K562 (cell line): ENCODE measurements at regions not wholly inside any gene's neighbourhood (a gene's known extent, or its start where the extent isn't known, plus 50 kb on each side); places are given as distances from the start of the nearest gene placed in this dataset.

Experiments used
- ATAC-seq: fragments of 200-7000 bp; cut with Tn5 transposase; 3 replicates; pipeline ENCODE4 v1.9.1; 2020; ENCODE audit warnings: moderate library complexity
- BruUV-seq: library from RNA; stranded (reverse); fragments of 400-500 nt; replicated peaks from 2 replicates; lab custom pipeline; 2021; lab: Mats Ljungman, UMichigan
- CTCF ChIA-PET: fragments of 300-600 bp; formaldehyde crosslinking; extraction: SDS; loops from one replicate; lab custom pipeline; 2021; ENCODE audit warnings: low intra/inter-chr PET ratio; lab: Yijun Ruan, JAX
- POLR2A ChIA-PET: fragments of 300-600, 350-650 bp; sonication (Branson Sonifier 250); formaldehyde crosslinking; extraction: SDS; loops from one replicate; lab custom pipeline; 2021; ENCODE audit warnings: antibody characterized with exemption, inconsistent platforms; lab: Yijun Ruan, JAX
- DNase-seq, 4 experiments: peaks; one replicate each; pipeline versions ENCODE4 v3.0.0 to v3.0.0-alpha.2; 2011 to 2018; ENCODE audit warnings: low spot score in 3 of 4, mixed read lengths in 3 of 4; ENCODE audit errors: extremely low read depth in 1 of 4
- FAIRE-seq: peaks from 2 replicates; lab custom pipeline; 2011; peaks lifted over from hg19 to GRCh38; lab: Jason Lieb, UNC
- H2AFZ ChIP-seq: 2 replicates; pipeline ENCODE4 v1.6.0; 2011; ENCODE audit warnings: low read depth, low read length, control low read depth, inconsistent platforms
- H3K27ac ChIP-seq: fragments of 200-600 bp; 3 replicates; pipeline ENCODE4 v1.8.0; 2011; ENCODE audit warnings: low read depth, mild to moderate bottlenecking, control low read depth, inconsistent platforms, low read length, moderate library complexity, mixed read lengths; ENCODE audit errors: extremely low read depth
- H3K27me3 ChIP-seq, 2 experiments: fragments of 300-600 bp in 1 of 2; 2 replicates in 1 of 2; 3 replicates in 1 of 2; pipeline versions ENCODE4 v1.6.0 to v1.8.0; 2011; ENCODE audit warnings: inconsistent platforms in 2 of 2, low read length in 2 of 2, mild to moderate bottlenecking in 1 of 2, mixed read lengths in 1 of 2, moderate library complexity in 1 of 2; ENCODE audit not compliant: control insufficient read depth in 2 of 2, insufficient read depth in 2 of 2
- H3K36me3 ChIP-seq: fragments of 300-600 bp; 3 replicates; pipeline ENCODE4 v1.8.0; 2011; ENCODE audit warnings: mild to moderate bottlenecking, low read length, inconsistent platforms; ENCODE audit not compliant: control insufficient read depth, insufficient read depth
- H3K4me1 ChIP-seq, 2 experiments: fragments of 200-600 bp in 1 of 2; replicated peaks in 1 of 2; 2 replicates in 1 of 2; 3 replicates in 1 of 2; pipeline versions ENCODE4 v1.5.1 to v1.8.0; 2011; ENCODE audit warnings: inconsistent platforms in 2 of 2, low read length in 2 of 2, mild to moderate bottlenecking in 1 of 2, mixed read lengths in 1 of 2, moderate library complexity in 1 of 2; ENCODE audit not compliant: control insufficient read depth in 2 of 2, insufficient read depth in 2 of 2
- H3K4me2 ChIP-seq: 2 replicates; pipeline ENCODE4 v1.6.1; 2011; ENCODE audit warnings: low read length, control low read depth, inconsistent platforms, mixed read lengths; ENCODE audit not compliant: insufficient read depth
- H3K4me3 ChIP-seq: fragments of 200-600 bp; sonication (generic), shearing (Covaris generic); 2 replicates; pipeline ENCODE4 v1.5.1; 2016; ENCODE audit warnings: control low read depth, inconsistent platforms
- H3K79me2 ChIP-seq: fragments of 200-600 bp; 3 replicates; pipeline ENCODE4 v1.8.0; 2011; ENCODE audit warnings: low read length, inconsistent platforms; ENCODE audit not compliant: control insufficient read depth, insufficient read depth
- H3K9ac ChIP-seq, 2 experiments: 2 replicates each; pipeline versions ENCODE4 v1.6.0 to v1.6.1; 2011; ENCODE audit warnings: low read depth in 2 of 2, low read length in 2 of 2, control low read depth in 1 of 2, inconsistent platforms in 1 of 2, mild to moderate bottlenecking in 1 of 2, mixed read lengths in 1 of 2; ENCODE audit not compliant: insufficient read depth in 1 of 2
- H3K9me1 ChIP-seq: one replicate; pipeline ENCODE4 v1.6.0; 2011; ENCODE audit warnings: inconsistent platforms, mild to moderate bottlenecking, low read length, moderate library complexity; ENCODE audit not compliant: control insufficient read depth, insufficient read depth
- H3K9me3 ChIP-seq: replicated peaks from 2 replicates; pipeline ENCODE4 v1.5.1; 2011; ENCODE audit warnings: low read depth, low read length, inconsistent platforms; ENCODE audit not compliant: control insufficient read depth, insufficient read depth
- H4K20me1 ChIP-seq: replicated peaks from 2 replicates; pipeline ENCODE4 v1.6.1; 2011; ENCODE audit warnings: low read length, inconsistent platforms, mixed read lengths; ENCODE audit not compliant: control insufficient read depth, insufficient read depth
- CEBPB ChIP-seq: fragments of 450-650 bp; IDR thresholded peaks from 2 replicates; pipeline ENCODE4 v1.6.1; 2016; ENCODE audit warnings: missing genetic modification characterization, missing compliant biosample characterization
- CHAMP1 ChIP-seq: fragments of 450-650 bp; IDR thresholded peaks from 2 replicates; pipeline ENCODE4 v1.6.1; 2016; ENCODE audit warnings: mild to moderate bottlenecking
- CTBP1 ChIP-seq: fragments of 450-650 bp; IDR thresholded peaks from 2 replicates; pipeline ENCODE4 v1.6.1; 2016; ENCODE audit warnings: borderline replicate concordance
- ELF4 ChIP-seq: fragments of 450-650 bp; formaldehyde crosslinking; IDR thresholded peaks from 2 replicates; pipeline ENCODE4 v1.4.0; 2022; ENCODE audit warnings: missing genetic modification characterization
- FUS ChIP-seq: fragments of 200-400 bp; formaldehyde crosslinking; optimal IDR thresholded peaks from 2 replicates; pipeline ENCODE3; 2017; ENCODE audit warnings: low read depth, low read length
- NCOA1 ChIP-seq: fragments of 450-650 bp; IDR thresholded peaks from 2 replicates; pipeline ENCODE4 v1.6.1; 2016; ENCODE audit warnings: low read depth
- PKNOX1 ChIP-seq: fragments of 450-650 bp; IDR thresholded peaks from 2 replicates; pipeline ENCODE4 v1.6.1; 2016
- SAP30 ChIP-seq: fragments of 200-600 bp; sonication (generic); IDR thresholded peaks from 2 replicates; pipeline ENCODE4 v1.6.1; 2012; ENCODE audit warnings: borderline replicate concordance, low read depth, mild to moderate bottlenecking, moderate library complexity, low read length, control low read depth, inconsistent platforms; ENCODE audit not compliant: insufficient read depth, poor library complexity, severe bottlenecking
- SFPQ ChIP-seq: fragments of 200-400 bp; formaldehyde crosslinking; IDR thresholded peaks from 2 replicates; pipeline ENCODE4 v1.6.1; 2017; ENCODE audit warnings: mild to moderate bottlenecking, low read depth, low read length, moderate library complexity
- SIN3B ChIP-seq: fragments of 450-650 bp; IDR thresholded peaks from 2 replicates; pipeline ENCODE4 v1.6.1; 2017; ENCODE audit warnings: low read depth, mild to moderate bottlenecking, moderate library complexity
- ZC3H11A ChIP-seq: IDR thresholded peaks from 2 replicates; pipeline ENCODE4 v1.6.1; 2012; ENCODE audit warnings: low read depth, low read length, improper control_type of control experiment
- ZKSCAN1 ChIP-seq: fragments of 150-350 bp; IDR thresholded peaks from 2 replicates; pipeline ENCODE4 v1.6.1; 2016; ENCODE audit warnings: low read depth, low read length
- ZNF239 ChIP-seq: fragments of 250-450 bp; sonication (Bioruptor Pico); IDR thresholded peaks from 2 replicates; pipeline ENCODE4 v1.4.0; 2020; ENCODE audit warnings: mild to moderate bottlenecking
- WGBS: fragments of 100-300 bp; shearing (Covaris generic); methylation state at CpG from one replicate; pipeline ENCODE4 v1.1.6; 2016; ENCODE audit warnings: low coverage, mixed read lengths; ENCODE audit not compliant: insufficient coverage; ENCODE audit errors: missing lambda C conversion rate; 5-methylcytosine and 5-hydroxymethylcytosine counted together
- in situ Hi-C: fragments of 300-500 bp; cut with MboI; formaldehyde crosslinking; loops from 4 replicates; pipeline ENCODE4 v1.15.0; 2018; ENCODE audit warnings: inconsistent platforms, mixed read lengths
- intact Hi-C: fragments of 100-400 bp; cut with micrococcal nuclease; formaldehyde crosslinking; loops from 2 replicates; pipeline ENCODE4 v1.14.2; 2022

- CTCF ChIA-PET: no interaction called here
- POLR2A ChIA-PET: interaction anchor here (0.6 kb wide), 1 partner anchor 8 kb away, joined by 3 read pairs; no protein-coding TSS in a partner anchor
- BruUV-seq: no TSS peak
Measured at GRCh38 chr18:45430041-45430440, 185.2 kb upstream of the SLC14A2 start.

GRCh38 chr18:45435810-45436209 is 179.5 kb upstream of the SLC14A2 start:
- intact Hi-C loops (no loop called here), in situ Hi-C loops (no loop called here)
- no peak overlapping the region for H3K9ac ChIP-seq
- H3K36me3 ChIP-seq: no peaks in the 10 kb centered on the region
- WGBS: 0% methylated on average over 3 of the region's 3 CpGs
- H3K79me2 ChIP-seq: no peaks in the 10 kb centered on the region
- FAIRE-seq (no peak), ATAC-seq (no peak), DNase-seq (no peak)
- H3K9me1 ChIP-seq: no peaks in the 10 kb centered on the region
- no peaks in the 10 kb centered on the region for H3K9me3 ChIP-seq
- H4K20me1 ChIP-seq: no peaks in the 10 kb centered on the region
- ChIA-PET CTCF (no interaction called here), POLR2A (no interaction called here)
- no peaks in the 10 kb centered on the region; a peak in 1 of 5 replicates for H3K27me3 ChIP-seq
- no TSS peak for BruUV-seq
- no peak overlapping the region for H3K4me2 ChIP-seq
- H2AFZ ChIP-seq: no peak overlapping the region
- no peak overlapping the region for H3K27ac ChIP-seq
- TF ChIP-seq FUS: no peak
- TF ChIP-seq SFPQ: no peak
- TF ChIP-seq ZNF239 (CRISPR knock-in tag): no peak
- no peak for TF ChIP-seq CHAMP1
- no peak for TF ChIP-seq ZKSCAN1
- no peak for TF ChIP-seq SAP30
- no peak for TF ChIP-seq ZC3H11A
- TF ChIP-seq CEBPB (tag): no peak
- no peak for TF ChIP-seq PKNOX1
- no peak for TF ChIP-seq NCOA1
- no peak overlapping the region for H3K4me3 ChIP-seq
- no peaks in the 10 kb centered on the region for H3K4me1 ChIP-seq

More at GRCh38 chr18:45430041-45430440, 185.2 kb upstream of the SLC14A2 start:
- Histone ChIP-seq H3K9me3 (no peaks in the 10 kb centered on the region), H3K27me3 (no peaks in the 10 kb centered on the region), H3K4me2 (no peak overlapping the region), H2AFZ (no peak overlapping the region), H3K36me3 (no peaks in the 10 kb centered on the region), H4K20me1 (no peaks in the 10 kb centered on the region), H3K4me1 (no peaks in the 10 kb centered on the region), H3K9me1 (no peaks in the 10 kb centered on the region), H3K27ac (no peak overlapping the region), H3K4me3 (no peak overlapping the region), H3K79me2 (no peaks in the 10 kb centered on the region), H3K9ac (no peak overlapping the region)
- ATAC-seq (no peak), DNase-seq (no peak), FAIRE-seq (no peak)
- in situ Hi-C loops: no loop called here
- intact Hi-C loops: no loop called here
- TF ChIP-seq CTBP1: no peak
- TF ChIP-seq SIN3B: no peak
- no peak for TF ChIP-seq ELF4 (CRISPR knock-in tag)
